ENCODE measurements at regions not wholly inside any gene's neighbourhood (a gene's known extent, or its start where the extent isn't known, plus 50 kb on each side); places are given as distances from the start of the nearest gene placed in this dataset.
A peak's percentile ranks its signal among the peaks of the same experiment; 100 is the strongest.

DNA sequence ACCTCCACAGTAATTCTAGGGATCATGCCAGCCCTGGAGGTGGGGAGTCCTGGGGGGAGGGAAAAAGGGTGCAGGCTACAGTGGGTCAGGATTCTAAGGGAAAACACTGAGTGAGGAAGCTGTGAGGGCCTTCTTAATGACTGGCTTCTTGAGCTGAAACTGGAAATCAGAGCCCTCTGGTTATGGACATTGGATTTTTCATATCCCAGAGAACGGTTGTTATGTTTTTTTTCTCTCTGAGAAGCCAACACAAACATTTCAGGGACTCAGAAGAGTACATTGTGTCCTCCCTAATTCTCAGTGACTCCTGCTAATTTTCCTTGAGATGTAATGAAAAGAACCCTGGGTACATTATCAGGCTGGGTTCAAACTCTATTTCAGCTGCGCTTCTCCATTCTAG lies 162.4 kb upstream of the PRDX4 start:
- Histone ChIP-seq H4K8ac (ENCODE audit: extremely low read depth, insufficient read depth, low read length) (no peak overlapping the region), H3K27ac (ENCODE audit: low read depth, low read length) (no peak overlapping the region), H3K4me2 (ENCODE audit: insufficient read depth in 1 of 2, low read depth in 2 of 2, low read length in 2 of 2) (peak overlapping the region in 1 of 2 experiments; percentile 55; a peak in 1 of 4 replicates), H3K4ac (replicated peaks; ENCODE audit: insufficient read length, low read depth, low read length) (no peak overlapping the region), H3K23me2 (ENCODE audit: low read depth, low read length) (no peaks in the 10 kb centered on the region), H3K27me3 (replicated peaks in 1 of 4; ENCODE audit: control insufficient read depth in 3 of 4, extremely low read depth in 1 of 4, insufficient read depth in 3 of 4, low read length in 3 of 4) (no peaks in the 10 kb centered on the region), H3K9ac (replicated peaks in 1 of 4; ENCODE audit: extremely low read depth in 1 of 4, low read depth in 3 of 4, low read length in 3 of 4) (no peak overlapping the region), H2AFZ (ENCODE audit: low read length) (no peak overlapping the region), H2AK5ac (ENCODE audit: low read depth, low read length) (no peak overlapping the region; the same call in 1 of the 2 replicates), H2BK120ac (replicated peaks; ENCODE audit: low read depth, low read length) (peak overlapping the region; percentile 28), H4K91ac (replicated peaks; ENCODE audit: insufficient read length, low read length) (peak overlapping the region; percentile 39), H2BK5ac (ENCODE audit: low read depth, low read length) (peak overlapping the region; percentile 49; the same call in 1 of the 2 replicates), H3K23ac (ENCODE audit: insufficient read length) (no peak overlapping the region), H3K18ac (ENCODE audit: extremely low read depth, low read length) (no peak overlapping the region), H3K79me2 (ENCODE audit: control insufficient read depth in 1 of 2, insufficient read depth in 2 of 2, low read length in 2 of 2) (no peaks in the 10 kb centered on the region), H3K14ac (ENCODE audit: insufficient read length) (no peak overlapping the region), H3K9me3 (ENCODE audit: insufficient read depth in 2 of 2, low read depth in 1 of 2, low read length in 1 of 2) (no peaks in the 10 kb centered on the region), H2BK20ac (ENCODE audit: low read length) (0 out of 2 replicates have a peak overlapping the region, but pooled peaks have one; percentile 21), H3K79me1 (ENCODE audit: low read depth, low read length) (no peaks in the 10 kb centered on the region), H3K36me3 (ENCODE audit: control insufficient read depth in 2 of 4, insufficient read depth in 4 of 4, low read length in 3 of 4) (no peaks in the 10 kb centered on the region), H4K5ac (ENCODE audit: insufficient read length, low read depth, low read length) (no peak overlapping the region), H3K4me1 (replicated peaks in 1 of 4; ENCODE audit: control insufficient read depth in 3 of 4, insufficient read depth in 4 of 4, low read length in 3 of 4) (peaks cover 0 to 17% (median 8%) of the 10 kb centered on the region in 4 experiments; a peak in 5 of 7 replicates), H4K20me1 (replicated peaks in 1 of 2; ENCODE audit: control insufficient read depth in 1 of 2, insufficient read depth in 2 of 2, low read length in 2 of 2) (no peaks in the 10 kb centered on the region), H2BK15ac (ENCODE audit: low read length) (no peak overlapping the region), H2BK12ac (ENCODE audit: low read depth, low read length) (no peak overlapping the region), H3K56ac (replicated peaks; ENCODE audit: insufficient read length, low read depth, low read length) (no peak overlapping the region), H3K4me3 (ENCODE audit: extremely low read depth in 1 of 4, insufficient read depth in 2 of 4, low read depth in 3 of 4, low read length in 4 of 4) (no peak overlapping the region)
- CTCF ChIA-PET (ENCODE audit: partially characterized antibody) = interaction anchor here (0.6 kb wide), 1 partner anchor 549 kb away, joined by 3 read pairs; no protein-coding TSS in a partner anchor
- TF ChIP-seq, protein P1, sequence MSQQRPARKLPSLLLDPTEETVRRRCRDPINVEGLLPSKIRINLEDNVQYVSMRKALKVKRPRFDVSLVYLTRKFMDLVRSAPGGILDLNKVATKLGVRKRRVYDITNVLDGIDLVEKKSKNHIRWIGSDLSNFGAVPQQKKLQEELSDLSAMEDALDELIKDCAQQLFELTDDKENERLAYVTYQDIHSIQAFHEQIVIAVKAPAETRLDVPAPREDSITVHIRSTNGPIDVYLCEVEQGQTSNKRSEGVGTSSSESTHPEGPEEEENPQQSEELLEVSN (IDR thresholded peaks at IDR 0.05) = no peak
- no peak for TF ChIP-seq RXRA (IDR thresholded peaks at IDR 0.05; ENCODE audit: insufficient read depth, low read depth, low read length)
- TF ChIP-seq RBBP5 (IDR thresholded peaks at IDR 0.05; ENCODE audit: borderline replicate concordance, low read depth, low read length) = no peak
- no peak for TF ChIP-seq TCF12 (IDR thresholded peaks at IDR 0.05; ENCODE audit: low read depth, low read length)
- TF ChIP-seq BCL11A (IDR thresholded peaks at IDR 0.05; ENCODE audit: low read depth in 2 of 2, low read length in 2 of 2) = no peak
- TF ChIP-seq SRF (IDR thresholded peaks at IDR 0.05; ENCODE audit: low read depth, low read length) = no peak
- TF ChIP-seq KDM1A (IDR thresholded peaks at IDR 0.05; ENCODE audit: borderline replicate concordance, low read length) = no peak
- no peak for TF ChIP-seq TAF1 (IDR thresholded peaks at IDR 0.05; ENCODE audit: low read depth, low read length)
- TF ChIP-seq FOSL1 (IDR thresholded peaks at IDR 0.05; ENCODE audit: insufficient read depth, low read depth, low read length) = no peak
- no peak for FAIRE-seq
- no peak for DNase-seq (ENCODE audit: low read depth in 1 of 2, low spot score in 2 of 2)
- WGBS, 2 experiments (ENCODE audit: extremely low coverage in 1 of 2, insufficient coverage in 1 of 2, insufficient read length in 1 of 2, insufficient replicate concordance in 2 of 2, low coverage in 1 of 2, low lambda C conversion rate in 2 of 2, missing lambda C conversion rate in 1 of 2) = 100% methylated on average over 1 of the region's 2 CpGs; no CpG with 5 or more reads in 1 of the 2 experiments
- POLR2A ChIA-PET (ENCODE audit: partially characterized antibody) = interaction anchor here (1.2 to 1.7 kb wide), 2 partner anchors 10 to 163 kb away, joined by 3 to 9 read pairs; partner anchors contain the start of gene PRDX4
